Heart left ventricle (tissue), 13 donors: ENCODE measurements at regions not wholly inside any gene's neighbourhood (a gene's known extent, or its start where the extent isn't known, plus 50 kb on each side); places are given as distances from the start of the nearest gene placed in this dataset.

Experiments used
- POLR2A ChIP-seq, 2 donors: fragments of 450-650 bp; IDR thresholded peaks; one replicate each; pipeline ENCODE4 v1.6.1; 2017; ENCODE audit warnings: antibody characterized with exemption in 2 of 2, mild to moderate bottlenecking in 2 of 2, moderate library complexity in 2 of 2
- TF ChIP-seq, protein P1 (sequence below), 12 donors: fragments of 200-600 bp; sonication (generic) in 4 of 12; IDR thresholded peaks; one replicate each; pipeline versions ENCODE4 v1.5.0 to v1.8.0; 2018 to 2022; ENCODE audit warnings: antibody characterized with exemption in 12 of 12, mild to moderate bottlenecking in 5 of 12
- donor health status: ischemic (EF 13 %, LVEDD 7.1; RV severe dilation, severe dysfunction).
- donor health status: DM: no; HTN: yes; CAD: no.
- donor health status: DM: no; HTN: no; CAD: no.
- donor health status: ischemic (EF 25% LVEDD 6.9; RV normal size, moderate dysfunction).
- donor health status: ischemic (EF 25% LVEDD 5.7; RV mildly dilated, moderate dysfunction).
- donor health status: ischemic (EF 35%, LVEDD 5.7; RV mildly dilated, moderate dysfunction).
- donor health status: nonischemic (EF 11% LVEDD 7.7; RV severe dilation, severe dysfunction).
- donor health status: DM: yes; HTN: yes; CAD: no.
- donor health status: PGD.
- donor health status: ischemic (EF 29% LVEDD 5.4; RV normal size, mild dysfunction).
- donor health status: nonischemic (EF 23%, LVEDD 6.1; RV moderate dilation, normal function).

DNA sequence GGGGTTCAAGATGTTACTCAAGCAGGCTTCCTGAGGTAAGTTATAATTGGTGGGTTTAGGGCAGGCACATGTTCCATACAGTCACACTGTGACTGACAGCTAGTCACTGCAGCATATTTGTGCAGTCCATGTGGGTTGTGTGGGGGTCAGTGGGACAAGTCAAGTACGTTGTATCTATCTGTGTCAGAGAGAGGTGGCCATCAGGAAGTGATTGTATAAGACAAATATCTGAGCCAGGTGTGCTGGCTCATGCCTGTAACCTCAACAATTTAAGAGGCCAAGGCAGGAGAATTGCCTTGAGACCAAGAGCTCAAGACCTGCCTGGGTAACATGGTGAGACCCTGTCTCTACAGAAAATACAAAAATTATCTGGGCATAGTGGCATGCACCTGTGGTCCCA, 509.3 kb downstream of the CENPC start:
- no peak for TF ChIP-seq POLR2A (IDR thresholded peaks at IDR 0.05)
- TF ChIP-seq, protein P1, sequence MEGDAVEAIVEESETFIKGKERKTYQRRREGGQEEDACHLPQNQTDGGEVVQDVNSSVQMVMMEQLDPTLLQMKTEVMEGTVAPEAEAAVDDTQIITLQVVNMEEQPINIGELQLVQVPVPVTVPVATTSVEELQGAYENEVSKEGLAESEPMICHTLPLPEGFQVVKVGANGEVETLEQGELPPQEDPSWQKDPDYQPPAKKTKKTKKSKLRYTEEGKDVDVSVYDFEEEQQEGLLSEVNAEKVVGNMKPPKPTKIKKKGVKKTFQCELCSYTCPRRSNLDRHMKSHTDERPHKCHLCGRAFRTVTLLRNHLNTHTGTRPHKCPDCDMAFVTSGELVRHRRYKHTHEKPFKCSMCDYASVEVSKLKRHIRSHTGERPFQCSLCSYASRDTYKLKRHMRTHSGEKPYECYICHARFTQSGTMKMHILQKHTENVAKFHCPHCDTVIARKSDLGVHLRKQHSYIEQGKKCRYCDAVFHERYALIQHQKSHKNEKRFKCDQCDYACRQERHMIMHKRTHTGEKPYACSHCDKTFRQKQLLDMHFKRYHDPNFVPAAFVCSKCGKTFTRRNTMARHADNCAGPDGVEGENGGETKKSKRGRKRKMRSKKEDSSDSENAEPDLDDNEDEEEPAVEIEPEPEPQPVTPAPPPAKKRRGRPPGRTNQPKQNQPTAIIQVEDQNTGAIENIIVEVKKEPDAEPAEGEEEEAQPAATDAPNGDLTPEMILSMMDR (IDR thresholded peaks at IDR 0.05) = no peak
